ENCODE measurements at regions not wholly inside any gene's neighbourhood (a gene's known extent, or its start where the extent isn't known, plus 50 kb on each side); places are given as distances from the start of the nearest gene placed in this dataset.

DNA sequence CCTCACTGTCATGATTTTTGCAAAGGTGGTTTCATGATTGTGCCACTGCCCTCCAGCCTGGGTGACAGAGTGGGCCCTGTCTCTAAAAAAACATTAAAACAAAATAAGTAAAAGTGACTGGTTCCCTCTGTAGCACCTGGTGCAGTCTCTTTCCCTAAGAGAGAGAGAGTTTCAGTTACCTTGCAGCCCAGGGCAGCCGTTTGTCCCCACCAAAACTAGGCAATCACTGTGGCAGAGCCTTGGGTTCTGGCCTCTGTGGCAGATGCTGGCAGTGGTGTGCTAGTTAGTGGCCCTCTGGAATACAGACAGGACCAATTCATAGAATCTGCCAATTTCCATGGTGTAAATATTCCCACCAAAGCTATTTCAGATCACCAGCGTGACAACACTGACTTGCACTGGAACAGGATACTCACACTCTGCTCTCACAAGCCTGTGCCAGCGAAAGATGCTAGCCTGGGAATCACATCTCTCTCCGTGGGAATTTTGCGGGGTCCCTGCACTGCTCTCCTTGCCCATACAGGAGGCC is 108.7 kb downstream of the TLR5 start:
- Histone ChIP-seq H3K36me3 (replicated peaks in 1 of 2; ENCODE audit: control insufficient read depth in 1 of 2, insufficient read depth in 2 of 2, low read length in 1 of 2) (no peaks in the 10 kb centered on the region), H3K79me2 (ENCODE audit: insufficient read depth) (no peaks in the 10 kb centered on the region), H3K4me3 (ENCODE audit: low read depth in 2 of 2, low read length in 1 of 2) (no peak overlapping the region), H3K27ac (ENCODE audit: low read depth in 2 of 2, low read length in 1 of 2) (no peak overlapping the region), H3F3A (replicated peaks; ENCODE audit: insufficient read depth) (no peaks in the 10 kb centered on the region), H3K9me3 (no peaks in the 10 kb centered on the region), H4K20me1 (ENCODE audit: insufficient read depth) (no peaks in the 10 kb centered on the region), H2AFZ (ENCODE audit: low read depth) (no peak overlapping the region), H3K27me3 (ENCODE audit: insufficient read depth) (no peaks in the 10 kb centered on the region; the same call in 1 of the 2 replicates), H3K4me2 (no peak overlapping the region), H3K9me2 (no peaks in the 10 kb centered on the region), H3K9ac (no peak overlapping the region), H3K4me1 (ENCODE audit: control insufficient read depth in 1 of 2, insufficient read depth in 2 of 2, low read depth in 1 of 2, low read length in 1 of 2) (peaks cover 0 to 11% of the 10 kb centered on the region in 2 experiments; a peak in 1 of 4 replicates)
- no peak for DNase-seq
- ChIA-PET CTCF (no interaction called here), POLR2A (no interaction called here)
- WGBS (ENCODE audit: low lambda C conversion rate): 68% methylated on average over 5 of the region's 5 CpGs
- TF ChIP-seq, protein P1, sequence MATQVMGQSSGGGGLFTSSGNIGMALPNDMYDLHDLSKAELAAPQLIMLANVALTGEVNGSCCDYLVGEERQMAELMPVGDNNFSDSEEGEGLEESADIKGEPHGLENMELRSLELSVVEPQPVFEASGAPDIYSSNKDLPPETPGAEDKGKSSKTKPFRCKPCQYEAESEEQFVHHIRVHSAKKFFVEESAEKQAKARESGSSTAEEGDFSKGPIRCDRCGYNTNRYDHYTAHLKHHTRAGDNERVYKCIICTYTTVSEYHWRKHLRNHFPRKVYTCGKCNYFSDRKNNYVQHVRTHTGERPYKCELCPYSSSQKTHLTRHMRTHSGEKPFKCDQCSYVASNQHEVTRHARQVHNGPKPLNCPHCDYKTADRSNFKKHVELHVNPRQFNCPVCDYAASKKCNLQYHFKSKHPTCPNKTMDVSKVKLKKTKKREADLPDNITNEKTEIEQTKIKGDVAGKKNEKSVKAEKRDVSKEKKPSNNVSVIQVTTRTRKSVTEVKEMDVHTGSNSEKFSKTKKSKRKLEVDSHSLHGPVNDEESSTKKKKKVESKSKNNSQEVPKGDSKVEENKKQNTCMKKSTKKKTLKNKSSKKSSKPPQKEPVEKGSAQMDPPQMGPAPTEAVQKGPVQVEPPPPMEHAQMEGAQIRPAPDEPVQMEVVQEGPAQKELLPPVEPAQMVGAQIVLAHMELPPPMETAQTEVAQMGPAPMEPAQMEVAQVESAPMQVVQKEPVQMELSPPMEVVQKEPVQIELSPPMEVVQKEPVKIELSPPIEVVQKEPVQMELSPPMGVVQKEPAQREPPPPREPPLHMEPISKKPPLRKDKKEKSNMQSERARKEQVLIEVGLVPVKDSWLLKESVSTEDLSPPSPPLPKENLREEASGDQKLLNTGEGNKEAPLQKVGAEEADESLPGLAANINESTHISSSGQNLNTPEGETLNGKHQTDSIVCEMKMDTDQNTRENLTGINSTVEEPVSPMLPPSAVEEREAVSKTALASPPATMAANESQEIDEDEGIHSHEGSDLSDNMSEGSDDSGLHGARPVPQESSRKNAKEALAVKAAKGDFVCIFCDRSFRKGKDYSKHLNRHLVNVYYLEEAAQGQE (IDR thresholded peaks at IDR 0.05; ENCODE audit: low read depth, low read length): no peak
- TF ChIP-seq, protein P2, sequence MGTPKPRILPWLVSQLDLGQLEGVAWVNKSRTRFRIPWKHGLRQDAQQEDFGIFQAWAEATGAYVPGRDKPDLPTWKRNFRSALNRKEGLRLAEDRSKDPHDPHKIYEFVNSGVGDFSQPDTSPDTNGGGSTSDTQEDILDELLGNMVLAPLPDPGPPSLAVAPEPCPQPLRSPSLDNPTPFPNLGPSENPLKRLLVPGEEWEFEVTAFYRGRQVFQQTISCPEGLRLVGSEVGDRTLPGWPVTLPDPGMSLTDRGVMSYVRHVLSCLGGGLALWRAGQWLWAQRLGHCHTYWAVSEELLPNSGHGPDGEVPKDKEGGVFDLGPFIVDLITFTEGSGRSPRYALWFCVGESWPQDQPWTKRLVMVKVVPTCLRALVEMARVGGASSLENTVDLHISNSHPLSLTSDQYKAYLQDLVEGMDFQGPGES (IDR thresholded peaks at IDR 0.05; ENCODE audit: low read depth, low read length): no peak
- TF ChIP-seq TCF12 (IDR thresholded peaks at IDR 0.05): no peak
- no peak for TF ChIP-seq EP300 (IDR thresholded peaks at IDR 0.05; ENCODE audit: borderline replicate concordance in 1 of 2, low read depth in 1 of 2, low read length in 1 of 2)
- TF ChIP-seq, protein P3, sequence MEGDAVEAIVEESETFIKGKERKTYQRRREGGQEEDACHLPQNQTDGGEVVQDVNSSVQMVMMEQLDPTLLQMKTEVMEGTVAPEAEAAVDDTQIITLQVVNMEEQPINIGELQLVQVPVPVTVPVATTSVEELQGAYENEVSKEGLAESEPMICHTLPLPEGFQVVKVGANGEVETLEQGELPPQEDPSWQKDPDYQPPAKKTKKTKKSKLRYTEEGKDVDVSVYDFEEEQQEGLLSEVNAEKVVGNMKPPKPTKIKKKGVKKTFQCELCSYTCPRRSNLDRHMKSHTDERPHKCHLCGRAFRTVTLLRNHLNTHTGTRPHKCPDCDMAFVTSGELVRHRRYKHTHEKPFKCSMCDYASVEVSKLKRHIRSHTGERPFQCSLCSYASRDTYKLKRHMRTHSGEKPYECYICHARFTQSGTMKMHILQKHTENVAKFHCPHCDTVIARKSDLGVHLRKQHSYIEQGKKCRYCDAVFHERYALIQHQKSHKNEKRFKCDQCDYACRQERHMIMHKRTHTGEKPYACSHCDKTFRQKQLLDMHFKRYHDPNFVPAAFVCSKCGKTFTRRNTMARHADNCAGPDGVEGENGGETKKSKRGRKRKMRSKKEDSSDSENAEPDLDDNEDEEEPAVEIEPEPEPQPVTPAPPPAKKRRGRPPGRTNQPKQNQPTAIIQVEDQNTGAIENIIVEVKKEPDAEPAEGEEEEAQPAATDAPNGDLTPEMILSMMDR (IDR thresholded peaks at IDR 0.05): no peak
- TF ChIP-seq, protein P4, sequence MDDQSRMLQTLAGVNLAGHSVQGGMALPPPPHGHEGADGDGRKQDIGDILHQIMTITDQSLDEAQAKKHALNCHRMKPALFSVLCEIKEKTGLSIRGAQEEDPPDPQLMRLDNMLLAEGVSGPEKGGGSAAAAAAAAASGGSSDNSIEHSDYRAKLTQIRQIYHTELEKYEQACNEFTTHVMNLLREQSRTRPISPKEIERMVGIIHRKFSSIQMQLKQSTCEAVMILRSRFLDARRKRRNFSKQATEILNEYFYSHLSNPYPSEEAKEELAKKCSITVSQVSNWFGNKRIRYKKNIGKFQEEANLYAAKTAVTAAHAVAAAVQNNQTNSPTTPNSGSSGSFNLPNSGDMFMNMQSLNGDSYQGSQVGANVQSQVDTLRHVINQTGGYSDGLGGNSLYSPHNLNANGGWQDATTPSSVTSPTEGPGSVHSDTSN (IDR thresholded peaks at IDR 0.05): no peak
- no peak for TF ChIP-seq GATA2 (CRISPR knock-in tag; IDR thresholded peaks at IDR 0.05)
- TF ChIP-seq FOSL2 (IDR thresholded peaks at IDR 0.05; ENCODE audit: borderline replicate concordance, low read depth): no peak
- TF ChIP-seq SIN3A (IDR thresholded peaks at IDR 0.05; ENCODE audit: borderline replicate concordance, low read depth, low read length): no peak
- TF ChIP-seq YY1 (IDR thresholded peaks at IDR 0.05; ENCODE audit: low read depth): no peak
- no peak for TF ChIP-seq FOXM1 (IDR thresholded peaks at IDR 0.05; ENCODE audit: low read depth)
- no peak for TF ChIP-seq CHD2 (IDR thresholded peaks at IDR 0.05; ENCODE audit: low read length, partially characterized antibody)
- no peak for TF ChIP-seq POLR2AphosphoS5 (IDR thresholded peaks at IDR 0.05; ENCODE audit: low read depth, low read length)
- no peak for TF ChIP-seq FOXJ3 (CRISPR knock-in tag; IDR thresholded peaks at IDR 0.05)
- no peak for TF ChIP-seq SMC3 (IDR thresholded peaks at IDR 0.05; ENCODE audit: low read depth, low read length)
- TF ChIP-seq MXI1 (IDR thresholded peaks at IDR 0.05; ENCODE audit: low read depth, low read length): no peak
